ENCODE measurements at regions not wholly inside any gene's neighbourhood (a gene's known extent, or its start where the extent isn't known, plus 50 kb on each side); places are given as distances from the start of the nearest gene placed in this dataset.
"Not testable (repeated sequence)": the region's sequence is repeated elsewhere in the genome, so short reads cannot be mapped to it uniquely, and the experiment has no call there.

DNA sequence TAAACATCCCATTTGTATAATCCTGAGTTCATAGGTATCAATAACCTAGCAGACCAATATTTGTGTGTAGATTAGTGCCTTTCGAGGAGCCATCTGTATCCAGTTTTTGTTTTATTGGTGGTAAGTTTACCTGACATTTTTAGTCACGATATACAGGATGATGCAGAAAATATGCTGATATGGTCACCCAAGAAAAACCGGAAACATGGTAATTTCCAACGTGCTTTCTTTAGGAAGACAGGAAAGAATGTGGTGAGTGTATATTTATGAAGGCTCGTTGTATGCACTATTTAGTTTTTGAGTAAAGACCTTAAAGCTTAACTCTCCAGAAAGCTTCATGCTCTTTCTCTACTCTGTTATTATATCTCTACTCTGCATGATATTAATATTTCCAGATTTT, 180.2 kb upstream of the PHACTR1 start:
- Mint-ChIP-seq H3K4me1 (ENCODE audit: low read depth) (peaks cover 28% of the 10 kb centered on the region), H3K9me3 (no peaks in the 10 kb centered on the region), H3K27me3 (ENCODE audit: insufficient read depth) (no peaks in the 10 kb centered on the region), H3K4me3 (no peak overlapping the region), H3K36me3 (ENCODE audit: low read depth) (no peaks in the 10 kb centered on the region), H3K27ac (no peak overlapping the region)
- no peak for DNase-seq
- TF ChIP-seq, protein P1, sequence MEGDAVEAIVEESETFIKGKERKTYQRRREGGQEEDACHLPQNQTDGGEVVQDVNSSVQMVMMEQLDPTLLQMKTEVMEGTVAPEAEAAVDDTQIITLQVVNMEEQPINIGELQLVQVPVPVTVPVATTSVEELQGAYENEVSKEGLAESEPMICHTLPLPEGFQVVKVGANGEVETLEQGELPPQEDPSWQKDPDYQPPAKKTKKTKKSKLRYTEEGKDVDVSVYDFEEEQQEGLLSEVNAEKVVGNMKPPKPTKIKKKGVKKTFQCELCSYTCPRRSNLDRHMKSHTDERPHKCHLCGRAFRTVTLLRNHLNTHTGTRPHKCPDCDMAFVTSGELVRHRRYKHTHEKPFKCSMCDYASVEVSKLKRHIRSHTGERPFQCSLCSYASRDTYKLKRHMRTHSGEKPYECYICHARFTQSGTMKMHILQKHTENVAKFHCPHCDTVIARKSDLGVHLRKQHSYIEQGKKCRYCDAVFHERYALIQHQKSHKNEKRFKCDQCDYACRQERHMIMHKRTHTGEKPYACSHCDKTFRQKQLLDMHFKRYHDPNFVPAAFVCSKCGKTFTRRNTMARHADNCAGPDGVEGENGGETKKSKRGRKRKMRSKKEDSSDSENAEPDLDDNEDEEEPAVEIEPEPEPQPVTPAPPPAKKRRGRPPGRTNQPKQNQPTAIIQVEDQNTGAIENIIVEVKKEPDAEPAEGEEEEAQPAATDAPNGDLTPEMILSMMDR (IDR thresholded peaks at IDR 0.05), result no peak

DNA sequence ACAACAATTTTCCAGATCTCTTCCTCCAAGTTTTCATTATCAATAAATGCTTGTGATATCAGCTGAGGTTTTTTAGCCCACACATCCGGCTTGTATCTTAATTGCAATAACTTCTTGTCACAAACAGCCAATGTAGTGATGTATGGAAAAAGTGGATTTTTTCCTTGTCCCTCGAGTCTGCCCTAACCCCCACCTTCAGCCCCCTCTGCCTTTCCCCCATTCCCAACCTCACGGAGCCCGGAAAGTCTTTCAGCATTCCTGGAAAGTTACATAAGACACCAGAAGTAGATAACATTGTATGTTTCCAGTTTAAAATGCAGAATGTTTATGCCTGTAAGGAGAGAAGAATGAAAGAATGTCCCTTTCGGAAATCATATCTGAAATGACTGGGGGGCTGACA, 179.2 kb upstream of the PHACTR1 start:
- TF ChIP-seq, protein P1 (IDR thresholded peaks at IDR 0.05), result no peak

DNA sequence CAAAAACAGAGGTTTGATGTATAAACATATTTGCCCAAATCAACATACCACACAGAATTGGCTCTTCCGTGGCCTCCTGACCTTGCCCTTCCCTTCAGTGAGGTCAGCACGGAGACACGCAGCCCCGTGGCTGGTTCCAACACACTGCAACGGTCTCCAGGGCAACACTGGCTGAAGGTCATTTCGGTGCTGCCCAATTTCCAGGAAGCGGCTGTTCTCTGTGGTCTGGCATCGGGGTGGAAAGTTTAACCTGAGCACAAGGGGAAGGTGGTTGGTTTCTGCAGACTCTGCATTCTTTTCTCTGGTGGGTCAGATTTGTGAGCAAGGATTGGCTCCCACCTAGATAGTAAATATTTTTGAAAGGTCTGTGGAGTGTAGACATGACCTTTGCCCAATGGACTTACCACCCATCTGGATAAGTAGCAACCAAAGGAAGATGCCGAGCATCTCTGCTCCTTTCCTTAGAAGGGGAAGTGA, 177.6 kb upstream of the PHACTR1 start:
- no peak for DNase-seq
- Mint-ChIP-seq H3K27me3 (ENCODE audit: insufficient read depth) (no peaks in the 10 kb centered on the region; the same call in 1 of the 2 replicates), H3K4me1 (ENCODE audit: low read depth) (peaks cover 17% of the 10 kb centered on the region; the same call in 1 of the 2 replicates), H3K36me3 (ENCODE audit: low read depth) (no peaks in the 10 kb centered on the region), H3K27ac (no peak overlapping the region), H3K4me3 (no peak overlapping the region), H3K9me3 (no peaks in the 10 kb centered on the region)
- TF ChIP-seq, protein P1 (IDR thresholded peaks at IDR 0.05), result no peak

More for the DNA sequence above, 179.2 kb upstream of the PHACTR1 start:
- DNase-seq, result no peak
- Mint-ChIP-seq H3K4me3 (no peak overlapping the region), H3K4me1 (ENCODE audit: low read depth) (peaks cover 28% of the 10 kb centered on the region), H3K9me3 (no peaks in the 10 kb centered on the region), H3K27me3 (ENCODE audit: insufficient read depth) (no peaks in the 10 kb centered on the region; the same call in 1 of the 2 replicates), H3K36me3 (ENCODE audit: low read depth) (no peaks in the 10 kb centered on the region), H3K27ac (no peak overlapping the region)

DNA sequence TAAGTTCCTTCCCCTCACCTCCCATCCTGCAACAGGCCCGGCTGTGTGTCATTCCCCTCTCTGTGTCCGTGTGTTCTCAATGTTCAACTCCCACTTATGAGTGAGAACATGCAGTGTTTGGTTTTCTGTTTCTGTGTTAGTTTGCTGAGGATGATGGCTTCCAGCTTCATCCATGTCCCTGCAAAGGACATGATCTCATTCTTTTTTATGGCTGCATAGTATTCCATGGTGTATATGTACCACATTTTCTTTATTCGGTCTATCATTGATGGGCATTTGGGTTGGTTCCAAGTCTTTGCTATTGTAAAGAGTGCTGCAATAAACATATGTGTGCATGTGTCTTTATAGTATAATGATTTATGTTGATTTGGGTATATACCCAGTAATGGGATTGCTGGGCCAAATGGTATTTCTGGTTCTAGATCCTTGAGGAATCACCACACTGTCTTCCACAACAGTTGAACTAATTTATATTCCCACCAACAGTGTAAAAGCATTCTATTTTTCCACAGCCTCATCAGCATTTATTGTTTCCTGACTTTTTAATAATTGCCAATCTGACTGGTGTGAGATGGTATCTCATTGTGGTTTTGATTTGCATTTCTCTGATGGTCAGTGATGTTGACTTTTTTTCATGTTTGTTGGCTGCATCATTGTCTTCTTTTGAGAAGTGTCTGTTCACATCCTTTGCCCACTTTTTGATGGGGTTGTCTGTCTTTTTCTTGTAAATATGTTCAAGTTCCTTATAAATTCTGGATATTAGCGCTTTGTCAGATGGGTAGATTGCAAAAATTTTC, 174.1 kb upstream of the PHACTR1 start:
- not testable (repeated sequence) for H3K9me3 Mint-ChIP-seq; H3K4me3 Mint-ChIP-seq; H3K27me3 Mint-ChIP-seq (ENCODE audit: insufficient read depth); H3K36me3 Mint-ChIP-seq (ENCODE audit: low read depth); DNase-seq; H3K27ac Mint-ChIP-seq
- peaks cover 31% of the 10 kb centered on the region for H3K4me1 Mint-ChIP-seq (ENCODE audit: low read depth)

DNA sequence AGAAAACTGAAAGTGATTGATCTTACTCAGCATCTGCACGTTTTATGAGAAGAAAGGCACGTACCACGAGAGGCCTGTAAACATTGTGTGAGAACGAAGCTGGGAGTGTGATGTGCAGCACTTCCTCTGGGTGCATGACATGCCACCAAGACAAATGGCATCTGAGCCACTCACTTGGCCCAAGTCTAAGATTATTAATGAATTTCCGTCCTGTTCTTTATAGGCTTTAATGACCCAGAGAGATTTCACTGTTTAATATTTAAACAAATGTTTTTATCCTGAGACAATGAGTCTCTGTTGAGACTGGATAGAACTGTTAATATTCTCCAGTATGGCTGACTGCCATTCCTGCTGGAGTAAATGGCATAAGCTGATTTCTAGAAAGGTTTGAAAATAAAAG, 172.6 kb upstream of the PHACTR1 start:
- Mint-ChIP-seq H3K27ac (no peak overlapping the region), H3K9me3 (no peaks in the 10 kb centered on the region), H3K36me3 (ENCODE audit: low read depth) (no peaks in the 10 kb centered on the region), H3K4me3 (no peak overlapping the region), H3K27me3 (ENCODE audit: insufficient read depth) (no peaks in the 10 kb centered on the region; the same call in 1 of the 2 replicates), H3K4me1 (ENCODE audit: low read depth) (peaks cover 44% of the 10 kb centered on the region)
- TF ChIP-seq, protein P1 (IDR thresholded peaks at IDR 0.05), result no peak
- no peak for DNase-seq

DNA sequence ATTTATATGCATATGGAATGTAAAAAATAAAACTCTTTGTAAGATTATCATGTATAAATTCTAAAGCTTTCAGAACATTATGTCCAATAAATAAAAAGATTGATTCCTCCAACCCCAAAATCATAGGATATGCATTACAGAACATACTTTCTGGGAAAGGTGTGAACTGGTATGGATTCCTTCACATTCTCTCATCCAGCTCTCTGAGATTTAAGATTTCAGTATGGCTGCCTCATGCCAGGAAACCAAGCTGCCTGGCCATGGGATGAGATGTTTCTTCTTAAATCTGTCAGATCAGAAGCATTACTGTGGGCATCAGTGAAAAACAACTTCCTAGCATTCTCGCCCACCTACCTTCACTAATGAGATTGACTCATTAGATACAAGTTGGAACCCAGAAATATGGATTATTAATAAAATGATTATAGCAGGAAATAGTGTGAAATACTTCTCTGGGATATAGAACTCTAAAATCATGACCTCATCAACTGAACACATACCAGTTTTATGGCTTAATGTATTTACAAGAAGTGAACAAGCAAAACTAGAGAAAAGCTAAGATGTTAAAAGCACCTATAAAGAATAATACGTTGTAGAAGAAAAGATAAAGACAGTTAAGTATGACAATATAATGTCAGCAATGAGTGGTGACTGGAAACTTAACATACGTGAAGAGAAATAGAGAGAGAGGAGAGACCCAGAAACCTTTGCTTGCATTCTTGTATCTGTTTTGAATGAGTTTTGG, 171.6 kb upstream of the PHACTR1 start:
- Mint-ChIP-seq H3K27me3 (ENCODE audit: insufficient read depth) (no peaks in the 10 kb centered on the region; the same call in 1 of the 2 replicates), H3K9me3 (no peaks in the 10 kb centered on the region), H3K4me3 (no peak overlapping the region), H3K4me1 (ENCODE audit: low read depth) (peaks cover 48% of the 10 kb centered on the region), H3K36me3 (ENCODE audit: low read depth) (no peaks in the 10 kb centered on the region), H3K27ac (no peak overlapping the region)
- no peak for DNase-seq
- TF ChIP-seq, protein P1 (IDR thresholded peaks at IDR 0.05), result no peak

All from HFFc6 (cell line).